Frontal cortex (tissue), 3 donors: ENCODE measurements at regions not wholly inside any gene's neighbourhood (a gene's known extent, or its start where the extent isn't known, plus 50 kb on each side); places are given as distances from the start of the nearest gene placed in this dataset.

Experiments used
- DNase-seq, 2 donors: peaks; one replicate each; pipeline ENCODE4 v3.0.0; 2012; ENCODE audit warnings: low spot score in 2 of 2
- FAIRE-seq: peaks from 2 replicates; lab custom pipeline; 2012; peaks lifted over from hg19 to GRCh38; lab: Jason Lieb, UNC
- donor health status: control.
- donor health status: control.
- donor health status: control.

DNA sequence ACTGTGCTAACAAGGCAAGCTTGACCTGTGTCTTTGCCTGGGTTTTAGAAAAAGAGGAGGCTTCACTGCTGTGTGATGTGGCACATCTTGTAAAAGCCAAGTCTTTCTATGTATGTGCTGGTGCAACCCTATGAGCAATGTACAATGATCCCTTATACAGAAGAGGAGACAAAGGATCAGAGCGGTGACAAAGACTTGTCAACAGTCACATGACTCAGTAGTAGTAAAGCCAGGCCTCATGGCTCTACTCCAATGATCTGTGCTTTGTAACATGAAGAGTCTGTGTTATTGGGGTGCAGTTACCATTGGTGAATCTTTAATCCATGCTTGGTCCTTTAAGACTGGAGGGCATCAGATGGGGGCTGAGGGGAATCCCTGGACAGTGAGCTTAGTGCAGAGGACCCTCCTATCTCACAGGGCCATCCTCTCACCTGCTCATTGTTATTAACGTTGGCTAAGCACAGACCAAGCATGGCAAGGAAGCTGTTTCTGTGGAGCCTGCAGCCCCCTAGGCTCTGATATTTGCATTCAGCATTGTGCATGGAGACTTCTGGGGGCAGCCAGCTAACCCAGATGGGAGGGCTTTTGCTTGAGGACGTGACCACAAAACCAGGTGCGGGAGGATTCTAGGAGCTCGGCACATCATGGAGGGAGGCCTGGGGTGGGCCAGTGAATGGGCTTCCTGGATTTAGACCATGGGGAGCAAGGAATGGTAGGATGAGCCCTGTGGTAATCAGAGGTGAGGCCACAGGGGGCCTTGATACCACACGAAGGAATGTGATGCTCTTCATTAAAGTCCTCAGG, 308.8 kb upstream of the ZNF32 start:
- DNase-seq (no peak), FAIRE-seq (no peak)

DNA sequence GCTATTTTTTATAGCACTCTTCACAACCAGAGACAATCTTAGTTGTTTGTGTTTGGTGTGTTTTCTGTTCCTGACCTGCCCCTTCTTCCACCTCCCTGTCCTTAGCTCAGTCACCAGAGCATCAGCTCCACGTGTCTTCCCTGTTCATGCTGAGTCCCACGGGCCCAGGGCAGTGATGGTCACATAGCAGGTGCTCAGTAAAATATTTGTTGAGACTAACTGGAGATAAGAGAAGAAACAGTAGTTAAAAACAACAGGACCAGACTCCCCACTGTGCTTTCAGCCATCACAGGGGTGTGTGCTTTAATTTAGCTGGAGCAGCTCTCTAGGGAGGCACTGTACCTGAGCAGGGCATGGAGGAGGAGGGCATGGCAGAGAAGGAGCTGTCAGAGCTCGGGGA, 307.3 kb upstream of the ZNF32 start:
- no peak for FAIRE-seq
- no peak for DNase-seq

DNA sequence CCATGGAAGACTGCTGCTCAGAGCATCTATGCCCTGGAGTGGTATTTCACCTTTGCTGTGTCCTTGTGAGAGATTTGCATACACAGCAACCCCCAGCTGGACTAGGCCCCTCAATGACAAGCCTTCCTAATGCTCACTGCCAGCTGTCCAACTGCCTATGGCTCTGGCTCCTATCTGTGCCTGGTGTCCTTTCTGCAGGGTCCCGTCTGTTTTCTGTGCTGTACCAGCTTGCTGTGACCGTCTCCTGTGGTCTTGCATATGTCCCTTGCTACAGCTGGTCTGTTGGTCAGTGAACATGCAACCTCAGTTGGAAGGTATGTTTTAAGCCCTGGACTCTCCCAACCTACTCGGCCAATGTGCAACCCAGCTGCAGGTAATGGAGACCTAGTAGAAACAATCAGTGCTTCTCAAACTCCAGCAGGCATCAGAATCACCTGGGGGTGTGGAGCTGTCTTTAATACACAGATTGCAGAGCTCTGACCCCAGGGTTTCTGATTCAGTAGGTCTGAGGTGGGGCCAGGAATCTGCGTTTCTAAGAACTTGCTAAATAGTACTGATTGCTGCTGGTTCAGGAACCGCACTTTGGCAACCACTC, 306.4 kb upstream of the ZNF32 start:
- DNase-seq (no peak), FAIRE-seq (no peak)

DNA sequence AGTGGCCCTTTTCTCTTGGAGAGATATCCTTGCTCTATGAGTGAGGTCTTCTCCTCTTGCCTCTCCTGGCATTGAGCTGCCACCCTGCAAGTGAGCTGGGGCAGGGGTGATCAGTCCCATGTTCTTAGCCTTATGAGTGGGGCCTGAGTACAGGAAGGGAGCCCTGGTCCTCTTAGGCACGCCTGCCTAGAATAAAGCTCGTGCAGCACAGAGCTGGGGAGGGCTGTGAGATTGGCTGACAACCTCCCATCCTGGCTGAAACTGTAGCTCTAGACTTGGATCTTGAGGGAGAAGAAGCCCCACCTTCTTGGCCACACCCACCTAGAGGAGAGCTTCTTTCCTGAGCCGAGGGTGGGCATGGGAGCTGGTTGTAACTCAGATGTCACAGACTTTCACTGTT, 305.0 kb upstream of the ZNF32 start:
- no peak for DNase-seq
- FAIRE-seq, result no peak

DNA sequence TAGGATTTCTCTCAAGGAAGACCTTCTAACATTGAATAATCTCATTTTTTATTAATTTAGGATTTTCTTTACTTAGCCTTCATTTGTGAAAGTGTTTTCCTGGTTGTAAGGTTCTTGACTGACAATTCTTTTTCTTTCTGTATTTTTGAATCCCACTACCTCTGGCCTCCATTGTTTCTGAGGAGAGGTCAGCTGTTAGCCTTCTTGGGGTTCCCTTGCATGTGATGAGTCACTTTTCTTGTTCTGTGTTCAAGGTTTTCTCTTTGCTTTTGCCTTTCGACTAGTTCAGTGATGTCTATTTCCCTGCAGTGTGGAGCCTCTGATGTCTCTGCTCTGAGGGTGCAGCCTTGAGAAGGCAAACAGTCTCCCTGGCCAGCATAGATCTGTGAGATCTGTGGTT, 304.1 kb upstream of the ZNF32 start:
- no peak for DNase-seq

DNA sequence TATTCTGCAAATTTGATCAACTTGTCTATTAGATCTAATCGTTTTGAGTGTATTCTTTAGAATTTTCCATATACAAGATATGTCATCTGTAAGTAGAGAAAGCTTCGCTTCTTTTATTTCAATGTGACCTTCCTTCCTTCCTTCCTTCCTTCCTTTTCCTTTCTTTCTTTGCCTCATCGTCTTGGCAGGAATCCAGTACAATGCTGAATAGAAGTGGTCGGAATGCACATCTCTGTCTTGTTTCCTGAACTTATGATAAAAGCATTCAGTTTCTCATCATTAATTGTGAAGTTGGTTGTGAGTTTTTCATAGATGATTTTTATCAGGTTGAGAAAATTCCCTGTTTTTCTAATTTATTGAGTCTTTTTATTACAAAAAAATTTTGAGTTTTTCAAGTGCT, 300.7 kb upstream of the ZNF32 start:
- DNase-seq (no peak), FAIRE-seq (no peak)

More for the DNA sequence above, 304.1 kb upstream of the ZNF32 start:
- no peak for FAIRE-seq

DNA sequence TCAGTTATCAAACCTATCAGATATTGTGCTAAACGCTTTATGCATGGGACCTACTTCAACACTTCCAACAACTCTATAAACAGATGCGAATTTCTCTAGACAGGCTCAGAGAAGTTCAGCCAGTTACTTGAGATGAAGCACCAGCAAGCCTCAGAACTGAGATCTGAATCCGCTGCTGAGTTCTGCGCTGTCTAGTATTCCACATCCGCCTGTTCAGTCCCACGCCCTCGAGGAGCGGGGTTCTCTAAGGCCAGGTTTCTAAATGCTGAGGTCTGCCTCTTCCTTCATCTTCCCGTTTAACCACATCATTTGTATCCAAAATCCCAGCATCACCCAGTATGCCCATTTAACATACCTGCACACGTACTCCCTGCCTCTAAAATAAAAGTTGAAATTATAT, 297.8 kb upstream of the ZNF32 start:
- FAIRE-seq (no peak), DNase-seq (no peak)

DNA sequence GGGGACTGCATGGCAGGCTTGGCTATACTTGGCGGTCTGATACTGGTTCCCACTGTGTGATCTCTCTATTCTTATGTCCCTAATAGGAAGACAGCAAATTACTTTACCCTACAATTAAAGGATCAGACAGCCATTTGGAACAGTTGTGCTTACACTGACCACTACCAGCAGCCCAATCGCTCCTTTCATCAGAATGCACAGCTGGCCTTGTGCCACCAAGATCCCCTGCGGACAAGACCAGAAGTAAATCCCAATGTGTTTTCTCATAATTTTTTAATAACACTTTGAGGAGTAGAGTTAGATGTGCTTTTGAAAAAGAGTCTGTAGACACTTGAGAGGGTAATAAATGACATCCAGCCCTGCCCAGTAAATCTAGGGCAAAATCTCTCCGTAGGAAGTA, 297.2 kb upstream of the ZNF32 start:
- DNase-seq (no peak), FAIRE-seq (no peak)

DNA sequence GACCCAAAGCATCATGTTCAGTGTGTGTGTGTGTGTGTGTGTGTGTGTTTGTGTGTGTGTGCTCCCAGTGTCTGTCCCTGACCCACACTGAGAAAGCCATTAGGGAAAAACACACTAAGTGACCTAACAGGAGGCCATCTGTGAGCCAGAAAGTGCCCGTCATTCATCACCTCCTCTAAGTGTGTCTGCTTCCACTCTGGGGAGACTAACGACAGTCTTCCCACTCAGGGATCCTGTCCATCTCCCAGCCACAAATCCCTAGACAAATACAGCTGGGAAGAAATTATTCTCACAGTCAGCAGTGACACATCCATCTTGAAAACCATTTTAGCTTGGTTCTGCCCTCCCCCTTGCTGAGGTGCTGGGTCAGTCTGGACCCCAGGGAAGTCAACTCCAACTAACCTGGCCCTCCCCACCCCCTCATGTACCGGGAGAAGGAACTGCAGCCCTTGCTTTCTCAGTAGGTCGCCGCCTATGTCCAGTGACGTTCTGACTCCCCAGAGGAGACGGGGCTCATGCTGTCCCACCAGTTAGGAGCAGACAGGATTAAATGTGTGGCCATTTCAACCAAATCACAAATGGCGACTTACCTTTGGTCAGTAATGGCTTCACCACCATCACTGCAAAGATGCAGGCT, 296.5 kb upstream of the ZNF32 start:
- no peak for DNase-seq
- FAIRE-seq, result no peak

DNA sequence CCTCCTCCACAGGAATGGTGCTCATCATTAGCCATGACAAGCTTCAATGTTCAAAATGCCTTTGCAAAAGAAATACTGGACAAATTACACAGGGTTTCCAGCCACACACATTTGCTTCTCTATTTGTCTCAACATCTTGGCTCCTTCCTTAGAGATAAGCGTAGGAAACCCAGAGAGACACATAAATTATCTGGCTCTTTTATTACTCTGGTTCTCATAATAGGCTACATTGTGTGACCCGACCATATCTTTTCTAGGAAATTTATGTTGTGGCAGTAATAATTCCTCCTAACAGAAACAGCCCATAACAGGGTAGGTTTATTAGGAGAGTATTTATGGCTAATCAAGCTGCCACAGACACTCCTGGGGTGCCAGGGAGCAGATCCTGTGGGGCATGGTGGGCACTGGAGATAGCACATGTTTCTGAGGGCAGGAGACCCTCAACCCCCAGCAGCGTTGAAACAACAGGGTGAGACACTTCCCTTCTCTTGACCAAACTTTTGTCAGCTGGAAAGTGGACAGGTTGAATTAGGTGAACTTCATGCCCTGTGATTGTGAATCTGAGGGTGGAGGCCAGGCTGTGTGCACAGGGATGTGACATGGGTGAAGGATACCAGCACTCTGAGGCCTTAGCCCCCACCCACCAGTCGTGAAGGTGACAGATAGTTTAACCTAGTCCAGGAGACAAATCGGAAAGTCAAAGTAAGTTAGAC, 295.9 kb upstream of the ZNF32 start:
- DNase-seq, result no peak
- no peak for FAIRE-seq

DNA sequence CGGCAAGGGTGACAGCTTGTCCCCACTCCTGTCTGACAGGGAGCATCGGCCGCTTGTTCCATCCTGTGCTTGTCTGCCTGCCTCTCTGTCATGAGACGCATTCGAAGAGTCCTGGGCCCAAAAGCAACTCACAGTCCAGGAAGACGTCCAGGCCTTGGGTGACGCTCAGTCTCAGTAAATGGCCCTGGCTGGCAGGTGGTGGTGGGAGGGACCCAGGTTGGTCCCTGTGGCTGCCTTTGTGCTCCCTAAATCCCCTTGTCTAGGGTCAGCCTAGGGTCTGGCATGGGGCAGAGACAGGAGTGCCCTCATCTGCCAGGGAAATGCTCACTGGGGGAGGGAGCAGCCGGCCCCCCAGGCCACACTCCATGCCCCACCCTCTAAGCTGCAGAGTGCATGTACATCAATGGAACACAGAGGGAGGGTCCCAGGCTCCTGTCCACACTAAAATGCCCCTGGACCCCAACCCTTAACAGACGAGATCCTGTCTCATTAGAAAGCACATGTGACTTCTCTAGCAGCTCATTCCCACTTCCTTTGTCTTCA, 295.2 kb upstream of the ZNF32 start:
- FAIRE-seq, result no peak
- DNase-seq, result no peak

DNA sequence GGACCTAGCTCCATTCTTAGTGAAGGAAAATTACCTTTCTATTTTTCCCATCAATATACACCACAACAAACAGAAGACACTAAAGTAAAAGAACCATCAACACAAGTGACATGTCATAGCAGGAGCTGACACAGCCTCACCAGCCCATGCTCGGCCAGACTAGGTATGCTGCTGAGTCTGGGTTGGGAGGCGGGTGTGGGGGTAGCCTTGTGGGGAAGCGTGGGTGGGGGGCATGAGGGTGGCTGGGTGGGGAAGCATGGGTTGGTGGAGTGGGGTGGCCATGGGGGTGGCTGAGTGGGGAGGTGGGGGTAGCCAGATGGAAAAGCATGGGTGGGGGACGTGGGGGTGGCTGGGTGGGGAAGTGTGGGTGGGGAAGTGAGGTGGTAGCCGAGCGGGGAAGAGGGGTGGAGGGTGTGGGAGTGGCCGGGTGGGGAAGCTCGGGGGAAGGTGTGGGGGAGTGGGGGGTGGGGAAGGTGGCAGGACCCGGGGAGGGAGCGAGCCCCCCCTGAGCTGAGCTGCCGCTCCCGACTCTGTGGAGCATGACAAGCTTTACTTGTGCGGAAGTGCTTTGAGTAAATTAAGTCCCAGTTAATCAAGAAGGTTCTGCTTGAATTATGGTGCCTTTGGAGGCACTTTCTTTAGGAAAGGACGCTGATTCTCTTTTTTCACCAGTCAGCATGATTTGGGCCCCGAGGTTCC, 294.6 kb upstream of the ZNF32 start:
- DNase-seq, result no peak
- no peak for FAIRE-seq

DNA sequence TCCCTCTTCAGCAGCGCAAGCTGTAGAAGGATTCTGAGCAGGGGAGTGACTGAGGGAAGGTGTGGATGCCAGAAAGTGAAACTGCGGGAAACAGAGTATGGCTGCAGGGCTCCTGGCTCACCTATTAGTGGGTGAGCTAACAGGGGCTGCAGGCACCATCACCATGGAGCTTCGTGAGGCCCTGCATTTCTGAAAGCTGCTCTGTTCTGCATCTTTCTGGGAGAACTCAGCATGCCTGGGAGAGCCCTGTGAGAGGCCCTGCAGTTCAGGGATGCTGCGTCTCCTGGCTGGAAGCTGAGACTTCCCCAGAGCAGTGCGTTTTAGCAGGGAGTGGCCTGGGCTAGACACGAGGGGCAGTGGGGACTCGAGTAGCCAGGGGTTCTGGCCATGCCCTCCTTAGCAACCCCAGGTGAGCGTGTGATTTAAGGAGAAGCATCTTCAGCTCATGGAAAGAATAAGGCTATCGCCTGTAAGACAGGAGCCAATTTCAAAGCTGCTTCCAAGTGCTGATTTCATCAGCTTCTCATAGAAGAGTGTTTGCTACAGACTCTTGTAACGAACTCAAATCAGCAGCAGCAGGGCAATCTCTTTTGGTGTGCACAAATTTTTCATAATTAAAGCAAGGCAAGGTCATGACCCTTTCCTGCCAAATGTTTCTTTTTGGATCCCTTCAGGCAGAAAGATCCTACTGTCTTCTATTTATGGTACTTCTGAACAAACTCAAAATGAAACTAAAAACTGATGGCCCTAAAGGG, 293.6 kb upstream of the ZNF32 start:
- FAIRE-seq (no peak), DNase-seq (no peak)

DNA sequence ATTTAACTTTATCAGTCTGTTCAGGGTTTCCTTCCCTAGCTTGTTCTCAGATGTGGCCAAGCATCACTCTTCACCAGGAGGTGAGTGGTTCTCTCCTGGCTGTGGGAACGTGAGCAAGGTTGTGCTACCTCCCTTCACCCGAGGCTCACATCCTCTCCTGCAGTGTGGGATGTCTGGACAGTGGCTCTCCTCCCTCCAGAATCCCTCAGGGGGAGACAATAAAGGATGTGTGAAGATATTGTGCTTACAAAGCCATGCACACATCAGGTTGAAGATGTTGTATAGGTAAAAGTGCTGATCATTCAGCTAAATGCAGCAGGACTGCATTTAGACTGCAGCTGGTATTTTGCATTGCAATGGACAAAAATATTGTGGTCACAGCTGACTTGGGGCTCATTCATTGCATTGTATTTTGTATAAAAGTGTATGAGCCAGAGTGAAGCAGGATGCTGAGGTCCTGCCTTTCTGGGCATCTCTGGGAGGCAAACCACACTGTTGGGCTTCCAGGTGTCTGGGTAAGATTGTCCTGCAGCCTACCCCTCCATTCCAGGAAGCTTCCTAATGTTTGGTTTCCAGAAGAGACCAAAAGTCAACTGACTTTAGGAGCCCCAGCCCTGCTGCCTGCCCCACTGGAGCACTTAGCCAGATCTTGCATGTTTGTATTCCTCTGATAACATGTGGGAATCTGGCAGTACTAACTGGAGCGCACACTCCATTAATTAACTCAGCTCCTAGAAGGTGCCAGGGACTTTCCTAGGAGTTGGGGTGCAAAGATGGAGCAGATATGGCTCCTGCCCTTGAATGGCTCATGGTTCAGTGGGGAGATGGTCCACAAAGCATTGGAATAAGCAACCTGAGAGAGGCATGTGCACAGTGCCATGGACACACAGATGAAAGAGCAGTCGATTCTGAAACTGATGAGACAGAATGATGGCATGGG, 292.5 kb upstream of the ZNF32 start:
- FAIRE-seq, result no peak
- no peak for DNase-seq

DNA sequence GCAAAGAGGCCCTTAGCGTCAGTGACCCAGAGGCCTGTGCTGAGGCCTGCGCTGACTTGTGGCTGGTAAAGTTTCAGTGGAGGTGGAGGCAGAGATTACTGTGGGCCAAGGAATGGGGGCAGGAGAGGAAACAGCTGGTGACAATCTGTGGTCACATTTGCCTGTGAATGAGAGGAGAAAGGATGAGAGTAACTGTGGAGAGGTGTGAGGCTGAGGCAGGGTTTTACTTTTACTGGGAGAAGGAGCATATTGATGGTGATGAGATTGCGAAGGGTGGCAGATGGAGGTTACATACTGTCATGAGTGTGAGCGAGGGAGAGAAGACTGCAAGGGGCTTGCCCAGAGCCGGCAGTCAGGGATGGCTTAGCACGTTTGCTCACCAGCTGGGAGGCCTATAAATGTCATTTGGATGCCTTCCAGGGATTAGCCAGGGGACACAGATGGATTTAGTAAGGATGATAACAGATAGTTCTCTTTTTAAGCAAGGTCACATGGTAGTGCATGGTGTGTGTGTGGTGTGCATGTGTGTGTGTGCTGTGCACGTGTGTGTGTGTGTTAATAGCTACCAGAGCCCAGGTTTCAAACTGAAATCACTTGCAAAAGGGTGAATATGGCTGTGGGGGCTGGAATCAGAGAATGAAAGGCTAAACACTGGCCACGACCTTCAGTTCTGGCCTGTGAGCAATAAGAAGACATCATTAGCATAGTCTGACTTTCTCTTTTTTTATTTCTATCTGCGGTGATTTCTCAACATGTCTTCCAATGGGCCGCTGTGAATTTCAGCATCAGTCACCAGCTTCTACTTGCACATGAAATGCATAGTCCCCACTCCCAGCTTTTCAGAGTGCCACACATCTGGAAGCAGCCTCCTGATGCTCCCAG, 291.5 kb upstream of the ZNF32 start:
- DNase-seq (no peak), FAIRE-seq (no peak)

DNA sequence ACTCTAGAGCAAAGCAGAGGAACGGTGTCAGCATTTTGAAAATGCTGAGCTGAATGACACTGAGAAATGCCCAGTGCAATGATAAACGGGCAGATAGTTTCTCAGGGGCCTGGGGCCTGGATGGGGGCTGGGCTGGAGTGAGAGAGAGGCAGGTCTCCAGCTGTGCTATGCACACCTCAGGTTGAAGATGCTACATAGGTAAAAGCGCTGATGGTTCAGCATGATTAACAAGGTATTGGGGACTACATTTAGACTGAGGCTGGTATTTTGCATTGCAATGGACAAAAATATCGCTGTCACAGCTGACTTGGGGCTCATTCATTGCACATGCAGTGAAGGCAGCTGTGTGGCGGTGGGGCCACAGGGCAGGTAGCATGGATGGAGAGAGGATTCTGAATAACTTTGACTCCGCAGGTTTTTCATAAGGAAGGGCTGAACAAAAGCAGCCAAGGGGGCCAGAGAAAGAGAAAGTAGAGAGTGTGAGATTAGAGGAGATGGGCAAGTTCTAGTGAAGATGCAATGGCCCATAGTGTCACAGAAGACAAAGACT, 290.8 kb upstream of the ZNF32 start:
- FAIRE-seq (no peak), DNase-seq (no peak)

DNA sequence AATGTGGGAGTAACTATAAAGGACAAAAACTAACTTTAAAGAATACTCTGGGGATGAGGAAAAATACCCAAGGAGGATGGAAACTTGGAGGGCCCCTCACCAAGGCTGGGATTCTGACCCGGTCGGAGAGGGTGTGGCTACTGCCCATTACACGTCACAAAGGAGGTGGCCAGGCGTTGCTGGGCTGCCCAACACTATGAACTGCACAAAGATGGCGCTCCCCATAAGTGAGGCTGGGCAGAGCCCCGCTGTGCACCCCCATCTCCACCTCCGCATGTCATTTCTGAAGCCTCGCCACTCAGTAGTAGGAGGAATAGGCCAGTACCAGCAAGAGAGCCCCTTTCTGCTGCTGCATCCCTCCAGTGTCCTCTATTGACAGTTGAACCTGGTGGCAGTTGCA, 290.1 kb upstream of the ZNF32 start:
- FAIRE-seq (no peak), DNase-seq (no peak)
